Cerebellar nuclear complex (tissue), 1 donor: ENCODE measurements at regions not wholly inside any gene's neighbourhood (a gene's known extent, or its start where the extent isn't known, plus 50 kb on each side); places are given as distances from the start of the nearest gene placed in this dataset.

Experiments
- DNase-seq, 2 experiments: peaks; one replicate each; lab custom pipeline; 2025; lab: John Stamatoyannopoulos, UW

- DNase-seq = no peak
Measured at GRCh38 chr5:106584268-106584667, 1086.5 kb downstream of the EFNA5 start.

DNA sequence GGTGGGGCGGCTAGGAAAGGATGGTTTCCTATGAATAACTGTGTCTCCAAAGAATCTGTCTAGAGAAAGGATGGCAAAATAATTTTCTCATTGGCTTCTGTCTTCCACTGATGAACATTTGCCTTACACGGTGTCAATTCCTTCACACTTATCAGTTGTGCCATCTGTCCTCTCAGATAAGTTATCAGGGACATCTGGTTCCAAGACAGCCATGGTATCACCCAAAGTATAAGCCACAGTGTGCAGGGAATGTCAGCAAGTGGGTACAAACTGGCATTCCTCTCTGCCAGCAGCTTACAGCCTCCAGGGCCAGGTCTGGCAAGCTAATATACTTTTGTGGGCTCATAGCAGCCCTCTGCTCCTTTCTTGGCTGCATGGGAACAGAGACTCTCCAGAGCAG lies 1092.0 kb downstream of the EFNA5 start:
- DNase-seq = no peak

DNA sequence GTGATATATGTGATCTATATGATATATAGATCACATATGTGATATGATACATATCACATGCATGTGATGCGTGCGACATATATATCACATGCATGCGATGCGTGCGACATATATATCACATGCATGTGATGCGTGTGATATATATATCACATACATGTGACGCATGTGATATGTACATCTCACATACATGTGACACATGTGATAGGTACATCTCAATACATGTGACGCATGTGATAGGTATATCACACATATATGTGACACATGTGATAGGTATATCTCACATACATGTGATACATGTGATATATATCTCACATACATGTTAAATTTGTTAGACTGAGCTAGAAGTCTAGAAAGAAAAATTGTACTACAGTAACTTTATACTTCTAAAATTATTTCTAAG lies 1095.9 kb downstream of the EFNA5 start:
- DNase-seq = no peak

DNA sequence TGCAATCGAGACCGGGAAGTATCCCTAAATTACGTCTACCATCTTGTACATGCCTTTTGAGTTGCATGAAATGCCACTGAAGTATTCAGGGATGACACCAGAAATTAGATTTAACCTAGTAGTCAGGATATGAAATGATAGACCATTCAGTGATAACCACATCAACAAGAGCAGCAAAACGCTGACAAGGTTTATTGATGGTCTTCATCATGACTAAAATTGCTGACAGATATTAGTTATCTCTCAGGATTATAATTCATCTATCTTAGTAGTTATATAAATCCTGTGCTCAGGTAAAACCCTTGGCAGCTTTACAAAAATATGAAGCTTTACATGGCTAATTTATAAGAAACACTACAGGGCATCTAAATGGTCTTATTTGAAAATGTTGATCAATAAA lies 1104.7 kb downstream of the EFNA5 start:
- no peak for DNase-seq

DNA sequence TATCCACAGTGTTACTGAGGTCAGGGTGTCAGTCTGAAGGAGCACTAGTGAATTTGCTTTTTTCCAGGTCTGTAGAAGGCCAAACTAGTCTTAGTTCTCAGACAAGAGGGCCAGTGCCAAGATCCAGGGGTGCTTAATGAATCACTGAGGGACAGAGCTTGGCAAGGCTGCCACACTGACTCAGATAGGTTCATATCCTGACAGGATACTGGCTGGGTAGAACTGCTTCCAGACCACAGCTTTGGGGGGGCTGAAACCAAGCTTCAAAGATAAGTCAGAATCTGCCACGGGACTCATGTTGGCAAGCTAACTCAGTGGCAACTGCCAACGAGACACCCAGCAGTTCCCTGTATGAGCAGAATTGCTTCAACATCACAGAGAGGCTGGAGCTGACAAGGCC lies 1125.4 kb downstream of the EFNA5 start:
- no peak for DNase-seq

GRCh38 chr5:106543330-106543729 lies 1127.4 kb downstream of the EFNA5 start:
- no peak for DNase-seq

DNA sequence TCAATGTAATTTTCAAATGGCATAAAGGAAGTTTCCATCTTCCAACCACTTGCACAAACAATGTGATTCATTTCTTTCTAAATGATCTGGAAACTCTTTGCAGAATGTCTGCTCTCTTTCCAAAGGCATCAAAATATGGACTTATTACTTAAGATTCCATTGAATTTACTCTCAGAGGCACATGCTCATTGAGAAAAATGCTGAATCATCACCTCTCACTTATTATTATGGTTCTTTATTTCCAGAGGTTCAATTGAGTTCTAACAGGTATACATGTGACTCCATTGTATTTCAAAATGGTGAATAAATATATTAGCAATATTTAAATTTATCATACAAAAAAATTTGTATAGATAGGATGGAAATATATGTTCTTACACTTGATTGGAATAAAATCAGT lies 1140.6 kb downstream of the EFNA5 start:
- no peak for DNase-seq

- DNase-seq = no peak
Measured at GRCh38 chr5:106525438-106525837, 1145.3 kb downstream of the EFNA5 start.

GRCh38 chr5:106523852-106524251 lies 1146.9 kb downstream of the EFNA5 start:
- no peak for DNase-seq

DNA sequence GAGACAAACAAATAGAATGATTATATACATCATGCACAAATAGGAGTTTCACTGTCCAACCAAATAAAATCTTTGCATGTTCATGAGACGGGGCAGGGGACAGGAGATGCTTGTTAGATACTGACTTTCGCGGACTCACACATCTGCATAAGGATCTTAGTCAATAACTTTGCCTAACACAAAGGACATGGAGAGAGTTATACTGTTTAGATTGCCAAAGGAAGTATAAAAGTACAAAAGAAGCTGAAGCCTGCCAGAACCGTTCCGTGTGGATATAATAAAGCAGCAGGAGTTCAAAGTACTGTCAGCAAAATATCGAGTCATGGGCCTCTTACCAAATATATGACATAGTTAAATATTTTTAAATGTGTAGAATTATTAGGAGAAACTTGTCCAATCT lies 1148.4 kb downstream of the EFNA5 start:
- DNase-seq = no peak

- no peak for DNase-seq
Measured at GRCh38 chr5:106521701-106522100, 1149.0 kb downstream of the EFNA5 start.

DNA sequence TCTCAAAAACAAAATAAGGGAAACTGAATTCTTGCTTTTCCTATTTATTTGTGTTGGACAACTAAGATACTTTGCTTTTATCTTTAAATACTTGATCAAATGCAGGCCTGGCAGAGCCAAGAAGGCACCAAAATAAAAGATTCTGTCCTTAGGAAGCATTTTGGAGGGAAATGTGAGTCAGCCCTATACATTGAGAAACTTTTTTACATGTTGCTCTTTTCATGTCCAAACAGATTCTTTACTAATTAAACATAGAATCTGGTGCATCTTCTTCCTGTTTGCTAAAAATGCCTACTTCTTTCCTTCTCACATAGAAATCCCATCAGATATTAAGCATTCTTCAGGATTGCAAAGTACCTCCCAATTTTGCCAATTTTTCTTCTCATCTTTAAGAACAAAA lies 1160.4 kb downstream of the EFNA5 start:
- no peak for DNase-seq

DNA sequence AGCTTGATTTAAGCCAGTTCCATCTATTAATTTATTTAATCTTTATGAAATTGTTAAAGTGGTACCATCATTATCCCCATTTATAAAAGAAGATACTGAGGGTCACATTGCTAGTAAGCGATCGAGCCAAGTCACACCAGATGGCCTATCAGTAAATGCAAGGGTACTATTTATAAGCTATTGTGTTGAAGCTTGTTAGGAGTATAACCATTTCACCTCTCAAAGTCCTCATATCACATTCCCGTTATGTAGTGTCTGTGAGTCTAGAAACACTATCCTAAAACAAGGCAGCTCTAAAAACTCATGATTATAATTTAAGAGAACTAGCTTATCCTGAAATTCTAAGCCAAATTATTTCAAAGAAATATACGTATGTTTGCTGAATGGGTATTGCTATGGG lies 1161.8 kb downstream of the EFNA5 start:
- DNase-seq = no peak

DNA sequence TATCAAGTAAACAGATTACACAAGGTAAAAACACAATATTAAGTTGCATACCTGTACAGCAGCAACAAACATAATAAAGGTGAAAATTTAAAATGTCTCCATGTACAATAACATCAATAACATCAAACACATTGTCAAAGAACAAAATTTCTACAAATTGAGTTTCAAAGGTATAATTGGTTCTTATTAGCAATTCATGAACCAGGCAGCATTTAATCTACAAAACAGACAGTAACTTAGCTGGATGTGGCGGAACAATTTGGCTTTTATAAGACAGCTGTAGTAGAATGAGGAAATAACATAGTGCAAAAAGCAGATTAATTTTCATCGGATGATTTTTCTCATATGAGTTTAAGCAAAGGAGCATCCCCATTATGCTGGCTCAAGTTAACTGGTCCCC lies 1176.8 kb downstream of the EFNA5 start:
- DNase-seq = no peak

GRCh38 chr5:106489004-106489403 lies 1181.7 kb downstream of the EFNA5 start:
- no peak for DNase-seq

- no peak for DNase-seq
Measured at GRCh38 chr5:106488407-106488806, 1182.3 kb downstream of the EFNA5 start.

DNA sequence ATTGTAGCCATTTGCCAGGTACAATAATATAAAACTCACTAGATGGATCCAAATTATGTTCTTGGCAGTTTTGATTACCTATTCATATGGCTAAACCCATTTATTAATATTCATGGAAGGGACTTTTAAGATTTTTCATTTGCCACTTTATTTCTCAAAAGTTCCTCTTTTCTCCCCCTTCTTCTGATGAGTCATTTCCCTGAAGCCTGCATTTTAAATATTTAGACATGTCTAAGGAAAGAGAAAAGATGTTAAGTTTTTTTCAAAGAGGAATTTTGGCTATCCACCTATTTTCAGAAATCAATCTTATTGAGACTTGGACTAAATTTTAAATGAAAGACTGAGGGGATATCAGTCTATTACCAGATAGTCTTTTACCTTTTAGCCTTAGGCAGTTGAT lies 1189.4 kb downstream of the EFNA5 start:
- DNase-seq = no peak

DNA sequence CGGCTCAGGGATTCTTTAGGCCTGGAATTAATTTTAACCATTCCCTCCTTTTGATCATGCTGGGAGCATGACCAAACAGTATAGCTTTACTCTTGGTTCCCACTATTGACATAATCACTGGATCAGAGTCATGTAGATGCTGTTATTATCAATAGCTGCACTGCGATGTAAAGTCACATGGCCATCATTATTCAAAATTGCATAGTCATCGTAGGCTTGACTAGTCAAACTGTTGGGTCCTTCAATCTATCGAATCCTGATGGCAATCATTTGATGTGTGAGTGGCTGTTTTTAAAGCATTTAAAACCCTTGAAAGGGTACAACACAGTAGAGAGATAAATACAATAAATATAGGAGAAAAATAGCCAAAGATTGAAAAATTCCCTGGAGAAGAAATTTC lies 1194.1 kb downstream of the EFNA5 start:
- no peak for DNase-seq

DNA sequence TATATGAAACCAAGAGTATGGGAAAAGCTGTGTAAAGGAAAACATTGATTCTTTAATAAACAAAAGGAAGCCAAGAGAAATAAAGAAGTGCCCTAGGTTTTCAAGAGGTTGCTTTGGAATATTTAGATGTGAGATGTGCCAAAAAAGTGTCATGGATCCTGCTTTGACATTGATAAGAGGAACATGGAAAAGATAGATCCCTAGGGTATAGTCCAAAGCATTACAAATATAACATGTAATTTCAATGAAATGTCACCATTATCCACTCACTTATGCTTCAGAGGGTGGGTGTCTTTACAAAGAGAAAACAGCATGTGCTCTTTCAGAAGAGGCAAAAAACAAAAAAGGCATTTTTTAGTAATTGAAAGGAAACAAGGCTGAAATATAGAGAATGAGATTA lies 1196.7 kb downstream of the EFNA5 start:
- DNase-seq = no peak

- DNase-seq = no peak
Measured at GRCh38 chr5:106459541-106459940, 1211.2 kb downstream of the EFNA5 start.

DNA sequence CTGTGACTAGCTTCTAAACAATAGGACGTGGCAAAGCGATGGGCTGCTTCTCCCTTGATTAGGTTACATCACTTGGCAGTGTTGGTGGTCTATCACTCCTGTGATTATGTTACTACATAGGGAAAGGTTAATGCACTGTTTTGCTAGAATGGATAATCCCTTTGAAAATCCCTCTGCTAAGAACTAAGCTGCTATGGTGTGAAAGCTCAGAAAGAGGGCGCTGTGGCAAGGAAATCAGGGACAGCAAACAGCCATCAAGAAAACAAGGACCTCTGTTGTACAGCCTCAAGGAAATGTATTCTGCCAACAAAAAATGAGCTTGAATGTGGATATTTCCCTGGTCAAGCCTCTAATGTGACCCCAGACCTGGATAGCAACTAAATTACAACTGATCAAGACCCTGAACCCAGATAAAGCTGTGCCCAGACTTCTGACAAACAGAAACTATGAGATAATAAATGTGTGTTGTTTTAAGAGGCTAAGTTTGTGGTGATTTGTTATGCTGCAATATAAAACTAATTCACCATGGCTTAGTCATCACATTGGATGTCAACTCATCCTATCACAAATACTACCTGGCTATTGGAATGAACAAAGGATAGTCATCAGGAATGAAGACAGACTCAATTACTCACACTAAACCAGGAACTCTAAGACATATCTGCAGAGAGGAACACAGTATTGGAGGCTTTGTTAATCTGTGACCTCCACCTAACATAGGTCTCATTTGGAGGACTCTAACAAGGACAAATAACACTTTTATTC lies 1215.9 kb downstream of the EFNA5 start:
- DNase-seq = no peak

DNA sequence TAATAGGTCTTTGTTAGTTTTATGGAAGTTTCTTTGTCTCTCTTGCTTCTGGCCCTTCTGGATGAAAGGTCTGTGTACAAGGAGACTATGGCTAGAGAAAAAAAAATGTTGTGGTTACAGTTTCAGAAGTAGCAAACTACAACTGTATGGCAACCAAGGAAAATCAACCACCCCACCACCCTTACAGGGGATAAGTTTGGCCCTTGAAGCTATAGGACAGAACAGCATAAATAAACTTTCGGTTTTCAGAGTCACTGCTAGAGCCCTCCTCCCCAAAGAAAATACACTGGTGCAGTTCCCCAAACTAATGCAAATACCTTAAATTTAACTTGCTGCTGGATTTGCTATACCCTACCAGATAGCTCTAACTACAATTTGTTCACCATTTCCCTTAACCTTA lies 1216.7 kb downstream of the EFNA5 start:
- no peak for DNase-seq

DNA sequence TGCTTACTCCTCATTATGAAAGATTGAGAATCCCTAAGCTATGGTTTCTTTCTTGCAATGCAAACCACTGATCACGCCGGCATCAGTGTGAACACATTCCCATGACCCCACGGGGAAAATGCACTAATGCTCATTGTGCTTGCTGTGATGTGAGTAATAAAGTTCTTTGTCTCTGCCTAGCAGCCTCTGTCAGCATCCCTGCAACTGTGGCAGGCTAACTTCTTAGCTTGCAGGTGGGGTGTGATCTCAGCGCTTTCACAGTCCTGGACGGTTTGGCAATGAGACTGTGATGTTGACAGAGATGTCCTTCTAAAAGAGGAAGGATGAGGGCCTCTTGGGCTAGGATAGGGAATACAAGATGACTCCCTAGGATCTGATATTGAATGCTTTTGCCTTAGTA lies 1218.7 kb downstream of the EFNA5 start:
- DNase-seq = no peak

GRCh38 chr5:106443746-106444145 lies 1227.0 kb downstream of the EFNA5 start:
- no peak for DNase-seq
